ENCODE measurements at regions not wholly inside any gene's neighbourhood (a gene's known extent, or its start where the extent isn't known, plus 50 kb on each side); places are given as distances from the start of the nearest gene placed in this dataset.

DNA sequence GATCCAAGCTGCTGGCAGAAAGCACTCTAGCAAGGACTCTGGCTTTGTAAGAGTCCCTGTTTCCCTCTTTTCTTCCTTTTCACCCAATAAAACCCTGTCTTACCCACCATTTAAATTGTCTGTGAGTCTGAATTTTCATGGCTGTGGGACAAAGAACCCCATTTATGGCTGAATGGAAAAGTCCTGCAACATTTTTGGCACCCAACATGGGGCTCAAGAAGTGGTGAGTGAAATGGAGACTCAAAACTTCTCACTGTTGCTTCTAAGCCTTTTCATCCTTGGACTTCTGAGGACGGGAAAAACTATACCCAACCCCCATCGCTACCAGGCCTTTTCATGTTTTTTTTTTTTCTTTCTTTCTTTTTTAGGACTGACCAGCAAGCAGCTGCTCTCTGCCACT lies 329.5 kb upstream of the CWC22 start:
- no peak for ATAC-seq
- Histone ChIP-seq H3K9me3 (peaks cover 18% of the 10 kb centered on the region), H3K27ac (no peak overlapping the region), H3K4me3 (no peak overlapping the region), H3K4me1 (no peaks in the 10 kb centered on the region), H3K27me3 (no peaks in the 10 kb centered on the region), H3K36me3 (no peaks in the 10 kb centered on the region)
- no peak for DNase-seq
- intact Hi-C loops (cut with DNase I): no loop called here
- TF ChIP-seq, protein P1, sequence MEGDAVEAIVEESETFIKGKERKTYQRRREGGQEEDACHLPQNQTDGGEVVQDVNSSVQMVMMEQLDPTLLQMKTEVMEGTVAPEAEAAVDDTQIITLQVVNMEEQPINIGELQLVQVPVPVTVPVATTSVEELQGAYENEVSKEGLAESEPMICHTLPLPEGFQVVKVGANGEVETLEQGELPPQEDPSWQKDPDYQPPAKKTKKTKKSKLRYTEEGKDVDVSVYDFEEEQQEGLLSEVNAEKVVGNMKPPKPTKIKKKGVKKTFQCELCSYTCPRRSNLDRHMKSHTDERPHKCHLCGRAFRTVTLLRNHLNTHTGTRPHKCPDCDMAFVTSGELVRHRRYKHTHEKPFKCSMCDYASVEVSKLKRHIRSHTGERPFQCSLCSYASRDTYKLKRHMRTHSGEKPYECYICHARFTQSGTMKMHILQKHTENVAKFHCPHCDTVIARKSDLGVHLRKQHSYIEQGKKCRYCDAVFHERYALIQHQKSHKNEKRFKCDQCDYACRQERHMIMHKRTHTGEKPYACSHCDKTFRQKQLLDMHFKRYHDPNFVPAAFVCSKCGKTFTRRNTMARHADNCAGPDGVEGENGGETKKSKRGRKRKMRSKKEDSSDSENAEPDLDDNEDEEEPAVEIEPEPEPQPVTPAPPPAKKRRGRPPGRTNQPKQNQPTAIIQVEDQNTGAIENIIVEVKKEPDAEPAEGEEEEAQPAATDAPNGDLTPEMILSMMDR (IDR thresholded peaks at IDR 0.05): no peak

DNA sequence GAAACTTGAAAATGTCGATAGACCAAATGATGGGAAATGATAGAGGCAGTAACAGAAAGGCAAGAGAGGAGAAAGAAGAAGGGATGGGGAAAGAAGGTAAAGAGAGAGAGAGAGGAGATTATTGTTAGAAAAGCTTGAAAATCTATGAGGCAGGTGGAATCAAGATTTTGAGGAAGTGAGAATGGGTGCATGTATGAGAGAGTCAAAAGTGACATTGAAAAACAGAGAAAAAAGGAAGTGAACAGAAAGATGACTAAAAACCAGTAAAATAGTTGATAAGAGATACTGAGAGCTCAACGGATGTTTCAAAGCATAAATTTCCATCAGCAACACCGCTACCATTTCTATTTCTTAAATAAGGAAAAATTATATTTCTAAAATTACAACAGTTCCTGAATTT lies 327.4 kb upstream of the CWC22 start:
- no peaks in the 10 kb centered on the region for H3K36me3 ChIP-seq
- intact Hi-C loops (cut with DNase I): no loop called here
- TF ChIP-seq, protein P1 (IDR thresholded peaks at IDR 0.05): no peak
- H3K27me3 ChIP-seq: no peaks in the 10 kb centered on the region
- H3K9me3 ChIP-seq: peaks cover 18% of the 10 kb centered on the region
- H3K27ac ChIP-seq: no peak overlapping the region
- ATAC-seq: no peak
- DNase-seq: no peak
- no peaks in the 10 kb centered on the region for H3K4me1 ChIP-seq
- H3K4me3 ChIP-seq: no peak overlapping the region

DNA sequence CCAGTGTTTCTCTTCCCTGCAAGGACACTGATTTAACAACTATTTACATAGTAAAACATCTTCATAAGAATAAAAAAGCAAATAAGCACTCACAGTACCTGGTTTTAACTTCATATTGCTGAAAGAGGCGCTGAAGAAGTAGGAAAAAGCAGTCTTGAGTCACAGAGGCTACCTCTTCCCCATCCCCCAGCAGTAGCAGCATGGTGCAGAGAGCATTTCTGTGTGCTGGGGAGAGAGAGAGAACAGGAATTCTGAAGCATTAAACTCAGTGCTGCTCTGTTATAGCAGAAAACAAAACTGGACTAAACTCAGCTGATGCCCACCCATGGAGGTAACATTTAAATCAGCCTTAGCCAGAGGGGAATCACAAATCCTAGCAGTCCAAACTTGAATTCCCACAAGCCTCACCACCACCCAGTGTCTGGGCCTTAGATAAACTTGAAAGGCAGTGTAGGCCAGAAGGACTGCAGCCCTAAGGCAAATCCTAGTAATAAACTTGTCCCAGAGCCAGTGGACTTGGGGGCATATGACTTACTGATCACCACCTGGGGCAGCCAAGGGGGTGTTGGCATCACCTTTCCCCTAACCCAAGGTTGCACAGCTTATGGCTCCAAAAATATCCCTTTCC lies 321.8 kb upstream of the CWC22 start:
- no peak overlapping the region for H3K27ac ChIP-seq
- no peaks in the 10 kb centered on the region for H3K4me1 ChIP-seq
- ATAC-seq (no peak), DNase-seq (no peak)
- intact Hi-C loops (cut with DNase I): no loop called here
- no peaks in the 10 kb centered on the region for H3K36me3 ChIP-seq
- H3K4me3 ChIP-seq: no peak overlapping the region
- no peaks in the 10 kb centered on the region for H3K27me3 ChIP-seq
- TF ChIP-seq, protein P1 (IDR thresholded peaks at IDR 0.05): no peak
- H3K9me3 ChIP-seq: no peaks in the 10 kb centered on the region

DNA sequence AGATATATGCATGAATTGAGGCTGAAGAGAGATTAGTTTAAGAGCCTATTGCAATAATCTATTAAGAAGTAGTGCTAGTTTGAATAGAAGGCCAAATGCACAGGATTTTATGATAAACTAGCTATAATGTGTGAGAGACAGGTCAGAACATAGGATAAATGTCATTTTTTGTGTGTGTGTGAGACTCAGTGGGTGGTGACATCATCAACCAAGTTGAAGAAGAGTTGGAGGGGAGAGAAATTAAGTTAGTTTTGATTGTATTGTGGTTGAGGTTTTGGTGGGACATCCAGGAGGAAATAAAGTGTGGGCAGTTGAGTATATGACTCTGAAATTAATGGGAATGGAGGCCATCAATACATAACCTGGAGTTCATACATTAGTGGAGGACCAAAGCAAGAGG lies 320.1 kb upstream of the CWC22 start:
- ATAC-seq: no peak
- H3K9me3 ChIP-seq: no peaks in the 10 kb centered on the region
- TF ChIP-seq, protein P1 (IDR thresholded peaks at IDR 0.05): no peak
- no peak overlapping the region for H3K4me3 ChIP-seq
- no peaks in the 10 kb centered on the region for H3K27me3 ChIP-seq
- no peaks in the 10 kb centered on the region for H3K36me3 ChIP-seq
- no peak overlapping the region for H3K27ac ChIP-seq
- no peaks in the 10 kb centered on the region for H3K4me1 ChIP-seq
- intact Hi-C loops (cut with DNase I): no loop called here
- DNase-seq: no peak

DNA sequence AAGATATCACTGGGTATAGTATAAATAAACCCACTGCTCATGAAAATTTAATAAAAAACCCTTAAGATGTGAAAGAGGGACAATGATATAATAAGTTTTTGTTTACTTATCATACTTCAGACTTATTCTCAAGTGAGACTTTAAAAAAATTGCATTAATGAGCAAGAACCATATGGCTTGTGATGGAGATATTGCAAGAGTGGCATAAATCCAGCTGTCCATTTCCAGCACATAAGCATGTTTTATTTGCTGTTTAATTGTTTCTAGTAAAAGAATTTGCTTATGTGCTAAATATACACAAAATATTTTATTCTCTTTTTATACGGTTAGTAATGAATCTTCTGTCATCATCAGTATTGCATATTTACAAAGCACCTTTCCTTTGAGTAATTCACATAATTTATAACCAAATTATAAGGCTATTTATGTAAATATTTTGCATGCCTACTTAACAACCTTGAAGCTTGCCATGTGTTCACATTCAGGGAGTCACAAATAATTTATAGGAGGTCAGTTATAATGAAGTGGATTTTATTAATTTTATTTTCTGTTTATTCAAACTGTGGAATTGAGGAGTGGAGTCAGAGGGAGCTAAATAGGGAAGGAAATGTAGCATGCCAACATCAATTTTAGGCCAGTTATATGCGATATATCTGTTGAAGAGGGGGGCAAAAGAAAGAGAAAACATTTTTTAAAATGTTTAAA lies 318.5 kb upstream of the CWC22 start:
- Histone ChIP-seq H3K36me3 (no peaks in the 10 kb centered on the region), H3K9me3 (no peaks in the 10 kb centered on the region), H3K27me3 (no peaks in the 10 kb centered on the region), H3K4me1 (no peaks in the 10 kb centered on the region), H3K27ac (no peak overlapping the region), H3K4me3 (no peak overlapping the region)
- DNase-seq (no peak), ATAC-seq (no peak)
- TF ChIP-seq, protein P1 (IDR thresholded peaks at IDR 0.05): no peak
- intact Hi-C loops (cut with DNase I): no loop called here
